Transverse colon (tissue), 4 donors: ENCODE measurements at regions not wholly inside any gene's neighbourhood (a gene's known extent, or its start where the extent isn't known, plus 50 kb on each side); places are given as distances from the start of the nearest gene placed in this dataset.

Source experiments
- DNase-seq: peaks from one replicate; pipeline ENCODE4 v3.0.0-alpha.2; 2019
- H3K27ac ChIP-seq, 4 donors: fragments of 200-600 bp; sonication (generic); 2 replicates each; pipeline ENCODE4 v1.5.1; 2016 to 2018; ENCODE audit warnings: inconsistent platforms in 4 of 4
- H3K27me3 ChIP-seq: fragments of 200-600 bp; sonication (generic); 2 replicates; pipeline ENCODE4 v1.5.1; 2017; ENCODE audit warnings: inconsistent platforms
- H3K36me3 ChIP-seq, 4 donors: fragments of 200-600 bp; sonication (generic); 2 replicates each; pipeline ENCODE4 v1.5.1; 2017 to 2019; ENCODE audit warnings: inconsistent platforms in 4 of 4
- H3K4me1 ChIP-seq, 4 donors: fragments of 200-600 bp; sonication (generic); 2 replicates each; pipeline ENCODE4 v1.5.1; 2017 to 2020; ENCODE audit warnings: inconsistent platforms in 4 of 4
- H3K4me3 ChIP-seq, 4 donors: fragments of 200-600 bp; sonication (generic); 1 replicate in 1 of 4; 2 replicates in 3 of 4; pipeline versions ENCODE4 v1.5.1 to v1.6.1; 2017 to 2019; ENCODE audit warnings: inconsistent platforms in 4 of 4
- H3K9me3 ChIP-seq, 2 donors: fragments of 200-600 bp; sonication (generic); 2 replicates each; pipeline ENCODE4 v1.5.1; 2017 to 2019; ENCODE audit warnings: inconsistent platforms in 2 of 2
- CTCF ChIP-seq, 5 experiments: fragments of 200-600 bp in 3 of 5; fragments of 450-650 bp in 2 of 5; sonication (generic) in 3 of 5; IDR thresholded peaks; 1 replicate in 2 of 5; 2 replicates in 3 of 5; pipeline ENCODE4 v1.5.1; 2016 to 2017; ENCODE audit warnings: antibody characterized with exemption in 5 of 5, inconsistent platforms in 3 of 5, mild to moderate bottlenecking in 2 of 5, moderate library complexity in 1 of 5
- EP300 ChIP-seq: sonication (generic); formaldehyde crosslinking; IDR thresholded peaks from one replicate; pipeline ENCODE4 v1.6.1; 2017; ENCODE audit warnings: antibody characterized with exemption, low read depth
- POLR2A ChIP-seq: fragments of 450-650 bp; IDR thresholded peaks from one replicate; pipeline ENCODE4 v1.6.1; 2016; ENCODE audit warnings: antibody characterized with exemption, mild to moderate bottlenecking, moderate library complexity
- POLR2AphosphoS5 ChIP-seq, 3 donors: sonication (generic); formaldehyde crosslinking; IDR thresholded peaks; one replicate each; pipeline ENCODE4 v1.6.1; 2016; ENCODE audit warnings: antibody characterized with exemption in 3 of 3
- WGBS, 2 donors: methylation state at CpG; one replicate each; pipeline ENCODE4 v1.1.5; 2018; ENCODE audit warnings: low coverage in 1 of 2; 5-methylcytosine and 5-hydroxymethylcytosine counted together
- in situ Hi-C, 4 donors: fragments of 200-750 bp; cut with MboI; loops; one replicate each; pipeline versions ENCODE4 v1.15.0 to v1.15.1; 2017; ENCODE audit warnings: low sequenced_read_pairs in 3 of 4, low pct_ligation_motif_present in 1 of 4, low pct_unique_long_range_greater_than_20kb in 1 of 4
- intact Hi-C: fragments of 100-400 bp; cut with DNase I; formaldehyde crosslinking; loops from one replicate; pipeline ENCODE4 v1.15.1; 2023; ENCODE audit warnings: low total_unique reads

GRCh38 chr14:89501381-89501780, 84.3 kb upstream of the FOXN3 start:
- no peak for DNase-seq
- intact Hi-C loops (no loop called here), in situ Hi-C loops (no loop called here)
- Histone ChIP-seq H3K4me3 (no peak overlapping the region), H3K36me3 (no peaks in the 10 kb centered on the region), H3K9me3 (no peaks in the 10 kb centered on the region), H3K27me3 (no peaks in the 10 kb centered on the region), H3K4me1 (peaks cover 0 to 6% (median 0%) of the 10 kb centered on the region in 4 donors), H3K27ac (no peak overlapping the region)
- TF ChIP-seq EP300 (no peak), POLR2AphosphoS5 (IDR thresholded peaks at IDR 0.05) (no peak), CTCF (IDR thresholded peaks at IDR 0.05) (no peak), POLR2A (no peak)
- 91% methylated on average over 4 of the region's 4 CpGs; no CpG with 5 or more reads in 1 of the 2 donors for WGBS, 2 donors

GRCh38 chr14:89500303-89500702, 83.3 kb upstream of the FOXN3 start:
- no peak for TF ChIP-seq POLR2AphosphoS5 (IDR thresholded peaks at IDR 0.05)
- no peak for TF ChIP-seq POLR2A
- no peak for TF ChIP-seq CTCF (IDR thresholded peaks at IDR 0.05)
- no peak for TF ChIP-seq EP300
- Histone ChIP-seq H3K4me3 (no peak overlapping the region), H3K4me1 (peaks cover 0 to 6% (median 0%) of the 10 kb centered on the region in 4 donors), H3K36me3 (no peaks in the 10 kb centered on the region), H3K27me3 (no peaks in the 10 kb centered on the region), H3K9me3 (no peaks in the 10 kb centered on the region), H3K27ac (no peak overlapping the region)
- DNase-seq: no peak
- WGBS, 2 donors: 96% methylated on average over 3 of the region's 3 CpGs; no CpG with 5 or more reads in 1 of the 2 donors
- intact Hi-C loops (no loop called here), in situ Hi-C loops (no loop called here)

- H3K9me3 ChIP-seq: no peaks in the 10 kb centered on the region
- DNase-seq: no peak
- intact Hi-C loops: no loop called here
- peaks cover 0 to 2% (median 0%) of the 10 kb centered on the region in 4 donors for H3K4me1 ChIP-seq
- H3K36me3 ChIP-seq: no peaks in the 10 kb centered on the region
- no peak overlapping the region for H3K4me3 ChIP-seq
- TF ChIP-seq EP300 (no peak), POLR2AphosphoS5 (IDR thresholded peaks at IDR 0.05) (no peak), POLR2A (no peak), CTCF (IDR thresholded peaks at IDR 0.05) (no peak)
- in situ Hi-C loops: no loop called here
- H3K27ac ChIP-seq: no peak overlapping the region
- H3K27me3 ChIP-seq: no peaks in the 10 kb centered on the region
- 75 to 90% methylated on average over 4 to 7 of the region's 7 CpGs for WGBS, 2 donors
Measured at GRCh38 chr14:89498878-89499277, 81.8 kb upstream of the FOXN3 start.

GRCh38 chr14:89495718-89496117, 78.7 kb upstream of the FOXN3 start:
- in situ Hi-C loops: no loop called here

More at GRCh38 chr14:89495718-89496117, 78.7 kb upstream of the FOXN3 start:
- Histone ChIP-seq H3K9me3 (no peaks in the 10 kb centered on the region), H3K27me3 (no peaks in the 10 kb centered on the region), H3K36me3 (no peaks in the 10 kb centered on the region), H3K4me3 (no peak overlapping the region), H3K4me1 (no peaks in the 10 kb centered on the region), H3K27ac (no peak overlapping the region)
- TF ChIP-seq POLR2AphosphoS5 (IDR thresholded peaks at IDR 0.05) (no peak), POLR2A (no peak)
- WGBS, 2 donors: 89 to 95% methylated on average over 3 to 8 of the region's 8 CpGs
- intact Hi-C loops: no loop called here
- DNase-seq: no peak
